SW 1271 (cell line): ENCODE measurements at regions not wholly inside any gene's neighbourhood (a gene's known extent, or its start where the extent isn't known, plus 50 kb on each side); places are given as distances from the start of the nearest gene placed in this dataset.

Source experiments
- DNase-seq, 2 experiments: peaks; one replicate each; lab custom pipeline; 2025; lab: John Stamatoyannopoulos, UW

- DNase-seq: no peak
These were observed 534.9 kb upstream of the KLF12 start for GRCh38 chr13:74669149-74669548.

- DNase-seq: no peak
These were observed 533.5 kb upstream of the KLF12 start for GRCh38 chr13:74667656-74668203.

GRCh38 chr13:74662905-74663304 is 528.7 kb upstream of the KLF12 start:
- no peak for DNase-seq

GRCh38 chr13:74661851-74662250 is 527.6 kb upstream of the KLF12 start:
- DNase-seq: no peak

GRCh38 chr13:74657765-74658164 is 523.6 kb upstream of the KLF12 start:
- DNase-seq: no peak

GRCh38 chr13:74651121-74651520 is 516.9 kb upstream of the KLF12 start:
- no peak for DNase-seq

- DNase-seq: no peak
These were observed 513.8 kb upstream of the KLF12 start for GRCh38 chr13:74647991-74648390.

- DNase-seq: no peak
These were observed 513.0 kb upstream of the KLF12 start for GRCh38 chr13:74647211-74647610.

- DNase-seq: no peak
These were observed 511.9 kb upstream of the KLF12 start for GRCh38 chr13:74646091-74646490.

GRCh38 chr13:74645586-74645985 is 511.4 kb upstream of the KLF12 start:
- DNase-seq: no peak

GRCh38 chr13:74644229-74644628 is 510.0 kb upstream of the KLF12 start:
- DNase-seq: no peak

GRCh38 chr13:74641586-74641985 is 507.4 kb upstream of the KLF12 start:
- no peak for DNase-seq

- DNase-seq: no peak
These were observed 499.5 kb upstream of the KLF12 start for GRCh38 chr13:74633734-74634133.

- DNase-seq: no peak
These were observed 495.8 kb upstream of the KLF12 start for GRCh38 chr13:74629985-74630384.

GRCh38 chr13:74625541-74625940 is 491.3 kb upstream of the KLF12 start:
- DNase-seq: no peak

GRCh38 chr13:74623761-74624160 is 489.6 kb upstream of the KLF12 start:
- DNase-seq: no peak

GRCh38 chr13:74622284-74622683 is 488.1 kb upstream of the KLF12 start:
- no peak for DNase-seq

- no peak for DNase-seq
These were observed 486.5 kb upstream of the KLF12 start for GRCh38 chr13:74620711-74621110.

GRCh38 chr13:74620308-74620707 is 486.1 kb upstream of the KLF12 start:
- DNase-seq: no peak

- no peak for DNase-seq
These were observed 463.3 kb upstream of the KLF12 start for GRCh38 chr13:74597526-74597925.

- DNase-seq: no peak
These were observed 462.5 kb upstream of the KLF12 start for GRCh38 chr13:74596691-74597090.

- no peak for DNase-seq
These were observed 459.5 kb upstream of the KLF12 start for GRCh38 chr13:74593688-74594087.

- no peak for DNase-seq
These were observed 452.6 kb upstream of the KLF12 start for GRCh38 chr13:74586847-74587246.

GRCh38 chr13:74576420-74576819 is 442.2 kb upstream of the KLF12 start:
- DNase-seq: no peak

GRCh38 chr13:74575729-74576125 is 441.5 kb upstream of the KLF12 start:
- DNase-seq: no peak
